Heart left ventricle (tissue), 16 donors: ENCODE measurements at regions not wholly inside any gene's neighbourhood (a gene's known extent, or its start where the extent isn't known, plus 50 kb on each side); places are given as distances from the start of the nearest gene placed in this dataset.

Source experiments
- ATAC-seq, 4 donors: fragments of 200-7000 bp; cut with Tn5 transposase; one replicate each; pipeline ENCODE4 v1.9.1; 2020 to 2022; ENCODE audit warnings: moderate library complexity in 4 of 4, mild to moderate bottlenecking in 3 of 4, moderate number of reproducible peaks in 1 of 4
- DNase-seq, 5 donors: peaks; one replicate each; pipeline ENCODE4 v3.0.0-alpha.2; 2020
- H3K27ac ChIP-seq, 12 donors: fragments of 200-600 bp; sonication (generic) in 4 of 12; one replicate each; pipeline versions ENCODE4 v1.5.0 to v1.8.0; 2016 to 2022; ENCODE audit warnings: mild to moderate bottlenecking in 2 of 12
- H3K27me3 ChIP-seq, 9 donors: fragments of 200-600 bp; sonication (generic) in 2 of 9; one replicate each; pipeline versions ENCODE4 v1.5.1 to v1.8.0; 2016 to 2022; ENCODE audit warnings: mild to moderate bottlenecking in 3 of 9
- H3K36me3 ChIP-seq, 9 donors: fragments of 200-600 bp; sonication (generic) in 2 of 9; one replicate each; pipeline versions ENCODE4 v1.5.0 to v1.8.0; 2018 to 2022; ENCODE audit warnings: mild to moderate bottlenecking in 2 of 9
- H3K4me1 ChIP-seq, 12 donors: fragments of 200-600 bp; sonication (generic) in 4 of 12; one replicate each; pipeline versions ENCODE4 v1.5.0 to v1.8.0; 2016 to 2022; ENCODE audit warnings: mild to moderate bottlenecking in 3 of 12
- H3K4me3 ChIP-seq, 12 donors: fragments of 200-600 bp; sonication (generic) in 4 of 12; one replicate each; pipeline versions ENCODE4 v1.5.0 to v1.8.0; 2017 to 2022; ENCODE audit warnings: mild to moderate bottlenecking in 9 of 12, moderate library complexity in 4 of 12
- H3K9me3 ChIP-seq, 12 donors: fragments of 200-600 bp; sonication (generic) in 4 of 12; one replicate each; pipeline versions ENCODE4 v1.5.0 to v1.8.0; 2016 to 2022; ENCODE audit warnings: mild to moderate bottlenecking in 1 of 12
- CTCF ChIP-seq, 12 donors: fragments of 200-600 bp; sonication (generic) in 4 of 12; IDR thresholded peaks; one replicate each; pipeline versions ENCODE4 v1.5.0 to v1.8.0; 2018 to 2022; ENCODE audit warnings: antibody characterized with exemption in 12 of 12, mild to moderate bottlenecking in 5 of 12
- POLR2A ChIP-seq, 2 donors: fragments of 450-650 bp; IDR thresholded peaks; one replicate each; pipeline ENCODE4 v1.6.1; 2017; ENCODE audit warnings: antibody characterized with exemption in 2 of 2, mild to moderate bottlenecking in 2 of 2, moderate library complexity in 2 of 2
- WGBS, 4 donors: extraction: QIAGEN DNeasy Blood & Tissue Kit in 2 of 4; methylation state at CpG; one replicate each; pipeline versions ENCODE4 v1.1.5 to v1.1.7; 2013 to 2018; 5-methylcytosine and 5-hydroxymethylcytosine counted together
- intact Hi-C, 10 donors: fragments of 100-400 bp; cut with DNase I; formaldehyde crosslinking; loops; one replicate each; pipeline versions ENCODE4 v1.11.1 to v1.14.2; 2022
- donor health status: ischemic (EF 13 %, LVEDD 7.1; RV severe dilation, severe dysfunction).
- donor health status: healthy with polysubstance abuse.
- donor health status: DM: no; HTN: yes; CAD: no.
- donor health status: DM: no; HTN: no; CAD: no.
- donor health status: ischemic (EF 25% LVEDD 6.9; RV normal size, moderate dysfunction).
- donor health status: ischemic (EF 25% LVEDD 5.7; RV mildly dilated, moderate dysfunction).
- donor health status: healthy.
- donor health status: DM: yes; HTN: yes; CAD: no.
- donor health status: ischemic (EF 35%, LVEDD 5.7; RV mildly dilated, moderate dysfunction).
- donor health status: nonischemic (EF 11% LVEDD 7.7; RV severe dilation, severe dysfunction).
- donor health status: DM: yes; HTN: yes; CAD: no.
- donor health status: PGD.
- donor health status: ischemic (EF 29% LVEDD 5.4; RV normal size, mild dysfunction).
- donor health status: nonischemic (EF 23%, LVEDD 6.1; RV moderate dilation, normal function).

- peaks cover 0 to 31% (median 2%) of the 10 kb centered on the region in 9 donors for H3K27me3 ChIP-seq
- ATAC-seq (peak in 1 of 4 donors; percentile 43), DNase-seq (peak in 2 of 5 donors; percentile 11 to 25)
- TF ChIP-seq POLR2A (IDR thresholded peaks at IDR 0.05) (no peak), CTCF (IDR thresholded peaks at IDR 0.05) (no peak)
- no peak overlapping the region for H3K4me3 ChIP-seq
- peaks cover 0 to 14% (median 4%) of the 10 kb centered on the region in 12 donors for H3K9me3 ChIP-seq
- intact Hi-C loops, result no loop called here
- H3K27ac ChIP-seq, result no peak overlapping the region
- H3K4me1 ChIP-seq, result peaks cover 0 to 3% (median 0%) of the 10 kb centered on the region in 12 donors
- WGBS, 4 donors, result 12 to 38% (median 20%) methylated on average over 6 of the region's 6 CpGs
- H3K36me3 ChIP-seq, result no peaks in the 10 kb centered on the region
Measured at GRCh38 chr13:26881154-26881553, 120.6 kb upstream of the GPR12 start.

- Histone ChIP-seq H3K36me3 (no peaks in the 10 kb centered on the region), H3K9me3 (peaks cover 0 to 19% (median 6%) of the 10 kb centered on the region in 12 donors), H3K27ac (no peak overlapping the region), H3K4me3 (no peak overlapping the region), H3K4me1 (peaks cover 0 to 3% (median 0%) of the 10 kb centered on the region in 12 donors), H3K27me3 (peaks cover 0 to 28% (median 2%) of the 10 kb centered on the region in 9 donors)
- intact Hi-C loops, result no loop called here
- 57 to 65% (median 60%) methylated on average over 8 of the region's 8 CpGs for WGBS, 4 donors
- TF ChIP-seq CTCF (IDR thresholded peaks at IDR 0.05) (no peak), POLR2A (IDR thresholded peaks at IDR 0.05) (no peak)
- ATAC-seq, result no peak
- no peak for DNase-seq
Measured at GRCh38 chr13:26880735-26881134, 120.1 kb upstream of the GPR12 start.

- ATAC-seq (no peak), DNase-seq (no peak)
- WGBS, 4 donors, result 0 to 84% (median 57%) methylated on average over 1 of the region's 1 CpG
- Histone ChIP-seq H3K4me3 (no peak overlapping the region), H3K36me3 (no peaks in the 10 kb centered on the region), H3K9me3 (peaks cover 0 to 25% (median 10%) of the 10 kb centered on the region in 12 donors), H3K27ac (no peak overlapping the region), H3K4me1 (peaks cover 0 to 3% (median 0%) of the 10 kb centered on the region in 12 donors), H3K27me3 (peaks cover 0 to 27% (median 5%) of the 10 kb centered on the region in 9 donors)
- intact Hi-C loops, result no loop called here
- no peak for TF ChIP-seq CTCF (IDR thresholded peaks at IDR 0.05)
- no peak for TF ChIP-seq POLR2A (IDR thresholded peaks at IDR 0.05)
Measured at GRCh38 chr13:26878438-26878837, 117.9 kb upstream of the GPR12 start.

GRCh38 chr13:26873386-26873698 is 112.8 kb upstream of the GPR12 start:
- ATAC-seq, result no peak
- no peak for DNase-seq
- intact Hi-C loops, result loop anchor here in 8 of 10 donors (1.0 to 5.0 kb wide), 5 partner anchors 59 to 166 kb away; no protein-coding TSS in a partner anchor
- H3K9me3 ChIP-seq, result peaks cover 0 to 25% (median 10%) of the 10 kb centered on the region in 12 donors
- TF ChIP-seq CTCF (IDR thresholded peaks at IDR 0.05) (no peak), POLR2A (IDR thresholded peaks at IDR 0.05) (no peak)
- peaks cover 0 to 26% (median 4%) of the 10 kb centered on the region in 9 donors for H3K27me3 ChIP-seq
- H3K4me1 ChIP-seq, result no peaks in the 10 kb centered on the region
- no peak overlapping the region for H3K4me3 ChIP-seq
- no peaks in the 10 kb centered on the region for H3K36me3 ChIP-seq
- H3K27ac ChIP-seq, result no peak overlapping the region
- 69 to 85% (median 72%) methylated on average over 7 of the region's 7 CpGs for WGBS, 4 donors
